ENCODE measurements at regions not wholly inside any gene's neighbourhood (a gene's known extent, or its start where the extent isn't known, plus 50 kb on each side); places are given as distances from the start of the nearest gene placed in this dataset.

- no peaks in the 10 kb centered on the region for H3K79me2 ChIP-seq (ENCODE audit: low read depth)
- H4K20me1 ChIP-seq (ENCODE audit: low read depth): no peaks in the 10 kb centered on the region
- Mint-ChIP-seq H3K36me3 (no peaks in the 10 kb centered on the region), H3K4me3 (no peak overlapping the region), H3K9me3 (no peaks in the 10 kb centered on the region), H3K27me3 (ENCODE audit: insufficient read depth, low read depth) (no peaks in the 10 kb centered on the region), H3K4me1 (peaks cover 2% of the 10 kb centered on the region), H3K27ac (no peak overlapping the region)
- H3K4me3 ChIP-seq: no peak overlapping the region
- H2AFZ ChIP-seq (replicated peaks): no peak overlapping the region
- TF ChIP-seq EZH2phosphoT487 (IDR thresholded peaks at IDR 0.05): no peak
- no peak for TF ChIP-seq CTCF (IDR thresholded peaks at IDR 0.05)
- no peak for TF ChIP-seq EZH2 (IDR thresholded peaks at IDR 0.05)
- no peaks in the 10 kb centered on the region for H3K36me3 ChIP-seq
- no peaks in the 10 kb centered on the region for H3F3A ChIP-seq (ENCODE audit: low read depth)
- no peak overlapping the region for H3K27ac ChIP-seq
- no peaks in the 10 kb centered on the region for H3K27me3 ChIP-seq
- H3K9ac ChIP-seq: no peak overlapping the region
- H3K4me1 ChIP-seq: no peaks in the 10 kb centered on the region
- no peak for DNase-seq (ENCODE audit: low spot score)
- H3K4me2 ChIP-seq: no peak overlapping the region
- H3K9me3 ChIP-seq (ENCODE audit: low read depth): no peaks in the 10 kb centered on the region
These were observed 254.7 kb upstream of the SLC30A5 start for GRCh38 chr5:68839019-68839552.

- Mint-ChIP-seq H3K27me3 (ENCODE audit: insufficient read depth, low read depth) (no peaks in the 10 kb centered on the region), H3K9me3 (no peaks in the 10 kb centered on the region), H3K4me3 (no peak overlapping the region), H3K27ac (no peak overlapping the region), H3K4me1 (peaks cover 5% of the 10 kb centered on the region), H3K36me3 (no peaks in the 10 kb centered on the region)
- Histone ChIP-seq H3K79me2 (ENCODE audit: low read depth) (no peaks in the 10 kb centered on the region), H3K9ac (no peak overlapping the region), H3K36me3 (no peaks in the 10 kb centered on the region), H3K4me3 (no peak overlapping the region), H4K20me1 (ENCODE audit: low read depth) (no peaks in the 10 kb centered on the region), H3K4me2 (no peak overlapping the region), H3K9me3 (ENCODE audit: low read depth) (no peaks in the 10 kb centered on the region), H3K4me1 (no peaks in the 10 kb centered on the region), H3K27me3 (no peaks in the 10 kb centered on the region), H3F3A (ENCODE audit: low read depth) (no peaks in the 10 kb centered on the region), H2AFZ (replicated peaks) (no peak overlapping the region), H3K27ac (no peak overlapping the region)
- TF ChIP-seq EZH2 (IDR thresholded peaks at IDR 0.05): no peak
- TF ChIP-seq CTCF (IDR thresholded peaks at IDR 0.05): no peak
- TF ChIP-seq EZH2phosphoT487 (IDR thresholded peaks at IDR 0.05): no peak
- DNase-seq (ENCODE audit: low spot score): no peak
These were observed 250.0 kb upstream of the SLC30A5 start for GRCh38 chr5:68843624-68844364.

- no peaks in the 10 kb centered on the region for H3K27me3 Mint-ChIP-seq (ENCODE audit: insufficient read depth, low read depth)
- no peak overlapping the region for H3K27ac Mint-ChIP-seq
- Histone ChIP-seq H3K27me3 (no peaks in the 10 kb centered on the region), H3K4me1 (no peaks in the 10 kb centered on the region), H4K20me1 (ENCODE audit: low read depth) (no peaks in the 10 kb centered on the region), H3F3A (ENCODE audit: low read depth) (no peaks in the 10 kb centered on the region), H3K36me3 (no peaks in the 10 kb centered on the region), H2AFZ (replicated peaks) (no peak overlapping the region), H3K27ac (no peak overlapping the region), H3K9ac (no peak overlapping the region), H3K4me3 (no peak overlapping the region), H3K4me2 (no peak overlapping the region), H3K9me3 (ENCODE audit: low read depth) (no peaks in the 10 kb centered on the region), H3K79me2 (ENCODE audit: low read depth) (no peaks in the 10 kb centered on the region)
- no peaks in the 10 kb centered on the region for H3K9me3 Mint-ChIP-seq
- no peak for DNase-seq (ENCODE audit: low spot score)
- TF ChIP-seq EZH2phosphoT487 (IDR thresholded peaks at IDR 0.05) (no peak), CTCF (IDR thresholded peaks at IDR 0.05) (no peak), EZH2 (IDR thresholded peaks at IDR 0.05) (no peak)
- peaks cover 5% of the 10 kb centered on the region for H3K4me1 Mint-ChIP-seq
- H3K36me3 Mint-ChIP-seq: no peaks in the 10 kb centered on the region
- no peak overlapping the region for H3K4me3 Mint-ChIP-seq
These were observed 248.7 kb upstream of the SLC30A5 start for GRCh38 chr5:68845131-68845530.

Data from neural progenitor cell (in vitro differentiated cells).